ENCODE measurements at regions not wholly inside any gene's neighbourhood (a gene's known extent, or its start where the extent isn't known, plus 50 kb on each side); places are given as distances from the start of the nearest gene placed in this dataset.
"Not testable (repeated sequence)": the region's sequence is repeated elsewhere in the genome, so short reads cannot be mapped to it uniquely, and the experiment has no call there.

GRCh38 chr12:84085046-84085445 is 827.6 kb downstream of the SLC6A15 start:
- no peak for DNase-seq (ENCODE audit: low read depth in 2 of 3, low spot score in 2 of 3)

GRCh38 chr12:84079626-84080025 is 833.0 kb downstream of the SLC6A15 start:
- DNase-seq (ENCODE audit: low read depth in 2 of 3, low spot score in 2 of 3) = no peak

GRCh38 chr12:84077679-84078078 is 834.9 kb downstream of the SLC6A15 start:
- DNase-seq (ENCODE audit: low read depth in 2 of 3, low spot score in 2 of 3) = no peak

GRCh38 chr12:84075991-84076390 is 836.6 kb downstream of the SLC6A15 start:
- DNase-seq (ENCODE audit: low read depth in 2 of 3, low spot score in 2 of 3) = no peak

GRCh38 chr12:84073401-84073800 is 839.2 kb downstream of the SLC6A15 start:
- no peak for DNase-seq (ENCODE audit: low read depth in 2 of 3, low spot score in 2 of 3)

- DNase-seq (ENCODE audit: low read depth in 2 of 3, low spot score in 2 of 3) = no peak
These were observed 839.6 kb downstream of the SLC6A15 start for GRCh38 chr12:84072961-84073360.

- no peak for DNase-seq (ENCODE audit: low read depth in 2 of 3, low spot score in 2 of 3)
These were observed 842.3 kb downstream of the SLC6A15 start for GRCh38 chr12:84070292-84070691.

GRCh38 chr12:84069699-84070098 is 842.9 kb downstream of the SLC6A15 start:
- no peak for DNase-seq (ENCODE audit: low read depth in 2 of 3, low spot score in 2 of 3)

GRCh38 chr12:84069198-84069597 is 843.4 kb downstream of the SLC6A15 start:
- DNase-seq (ENCODE audit: low read depth in 2 of 3, low spot score in 2 of 3) = no peak

GRCh38 chr12:84058136-84058535 is 854.5 kb downstream of the SLC6A15 start:
- no peak for DNase-seq (ENCODE audit: low read depth in 2 of 3, low spot score in 2 of 3)

GRCh38 chr12:84054811-84055210 is 857.8 kb downstream of the SLC6A15 start:
- DNase-seq (ENCODE audit: low read depth in 2 of 3, low spot score in 2 of 3) = no peak

- no peak for DNase-seq (ENCODE audit: low read depth in 2 of 3, low spot score in 2 of 3)
These were observed 864.7 kb downstream of the SLC6A15 start for GRCh38 chr12:84047881-84048280.

- DNase-seq (ENCODE audit: low read depth in 2 of 3, low spot score in 2 of 3) = no peak
These were observed 865.7 kb downstream of the SLC6A15 start for GRCh38 chr12:84046859-84047258.

GRCh38 chr12:84043355-84043754 is 869.2 kb downstream of the SLC6A15 start:
- no peak for DNase-seq (ENCODE audit: low read depth in 2 of 3, low spot score in 2 of 3)

GRCh38 chr12:84038242-84038641 is 874.4 kb downstream of the SLC6A15 start:
- DNase-seq (ENCODE audit: low read depth in 2 of 3, low spot score in 2 of 3) = no peak

- DNase-seq (ENCODE audit: low read depth in 2 of 3, low spot score in 2 of 3) = no peak
These were observed 875.7 kb downstream of the SLC6A15 start for GRCh38 chr12:84036912-84037311.

- DNase-seq (ENCODE audit: low read depth in 2 of 3, low spot score in 2 of 3) = no peak
These were observed 876.8 kb downstream of the SLC6A15 start for GRCh38 chr12:84035766-84036165.

- DNase-seq (ENCODE audit: low read depth in 2 of 3, low spot score in 2 of 3) = no peak
These were observed 877.7 kb downstream of the SLC6A15 start for GRCh38 chr12:84034871-84035270.

- DNase-seq (ENCODE audit: low read depth in 2 of 3, low spot score in 2 of 3) = no peak
These were observed 879.4 kb downstream of the SLC6A15 start for GRCh38 chr12:84033162-84033561.

- not testable (repeated sequence) for DNase-seq (ENCODE audit: low read depth in 2 of 3, low spot score in 2 of 3)
These were observed 893.9 kb downstream of the SLC6A15 start for GRCh38 chr12:84018556-84019179.

- no peak for DNase-seq (ENCODE audit: low read depth in 2 of 3, low spot score in 2 of 3)
These were observed 895.6 kb downstream of the SLC6A15 start for GRCh38 chr12:84016956-84017355.

GRCh38 chr12:83997423-83997822 is 915.2 kb downstream of the SLC6A15 start:
- no peak for DNase-seq (ENCODE audit: low read depth in 2 of 3, low spot score in 2 of 3)

- no peak for DNase-seq (ENCODE audit: low read depth in 2 of 3, low spot score in 2 of 3)
These were observed 915.9 kb downstream of the SLC6A15 start for GRCh38 chr12:83996671-83997070.
